NCI-H345 (cell line): ENCODE measurements at regions not wholly inside any gene's neighbourhood (a gene's known extent, or its start where the extent isn't known, plus 50 kb on each side); places are given as distances from the start of the nearest gene placed in this dataset.
A peak's percentile ranks its signal among the peaks of the same experiment; 100 is the strongest.

Experiments
- DNase-seq: peaks from one replicate; lab custom pipeline; 2025; lab: John Stamatoyannopoulos, UW

- no peak for DNase-seq
Measured at GRCh38 chr18:22673182-22673862, 255.6 kb upstream of the CTAGE1 start.

DNA sequence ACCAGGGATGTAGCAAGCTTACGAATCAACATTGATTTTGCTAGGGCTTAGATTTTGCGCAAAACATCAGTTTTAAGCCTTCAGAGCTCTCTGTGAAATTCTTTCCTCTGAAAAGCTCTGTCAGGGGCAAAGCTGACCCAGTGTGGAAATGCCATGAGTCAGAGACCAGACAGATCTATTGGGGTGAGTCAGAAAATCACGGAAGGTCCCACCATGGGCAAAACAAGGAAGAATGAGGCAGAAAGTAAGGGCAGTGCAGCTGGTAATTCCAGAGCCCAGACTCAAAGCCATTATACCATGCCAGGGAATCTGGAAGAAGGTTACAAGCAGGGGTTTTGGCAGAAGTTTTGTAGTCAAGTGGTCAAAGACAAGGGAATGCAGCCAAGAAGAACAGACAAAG lies 256.6 kb upstream of the CTAGE1 start:
- no peak for DNase-seq

GRCh38 chr18:22675006-22675405 lies 257.3 kb upstream of the CTAGE1 start:
- no peak for DNase-seq

- DNase-seq: no peak
Measured at GRCh38 chr18:22676423-22676822, 256.7 kb upstream of the RBBP8 start.

DNA sequence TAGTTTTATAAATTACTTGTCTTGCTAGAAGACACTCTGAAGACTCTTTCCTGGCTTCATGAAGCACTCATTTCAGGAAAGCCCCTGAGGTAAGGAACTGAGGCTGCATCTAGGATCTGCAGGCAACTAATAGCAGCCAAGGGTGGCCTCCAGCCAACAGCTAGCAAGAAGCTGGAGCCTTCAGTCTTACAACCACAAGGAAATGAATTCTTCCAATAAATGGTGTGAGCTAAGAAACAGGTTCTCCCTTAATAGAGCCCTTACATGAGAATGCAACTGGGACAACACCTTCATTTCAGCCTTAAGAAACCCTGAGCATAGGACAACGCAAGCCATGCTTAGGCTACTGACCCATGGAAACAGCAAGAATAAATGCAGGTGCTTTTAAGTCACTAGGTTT lies 254.6 kb upstream of the RBBP8 start:
- DNase-seq: no peak

- no peak for DNase-seq
Measured at GRCh38 chr18:22680944-22681343, 252.2 kb upstream of the RBBP8 start.

- DNase-seq: no peak
Measured at GRCh38 chr18:22681908-22682307, 251.2 kb upstream of the RBBP8 start.

DNA sequence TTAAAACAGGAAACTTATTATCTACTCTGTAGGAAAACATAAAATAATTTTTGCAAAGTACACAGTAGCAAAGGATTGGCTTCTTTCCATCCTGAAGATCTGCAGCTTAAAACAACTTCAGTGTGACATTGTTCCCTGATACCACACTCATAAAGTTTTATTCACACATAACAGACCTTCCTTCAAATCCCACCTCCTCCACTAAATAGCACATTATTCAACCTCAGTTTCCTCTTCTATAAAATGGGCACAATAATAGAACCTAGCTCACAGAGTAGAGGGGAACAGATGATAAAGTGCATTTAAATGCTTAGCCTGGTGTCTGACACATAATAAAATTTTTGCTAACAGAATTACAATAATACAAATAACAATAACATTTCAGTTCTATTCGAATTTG lies 250.4 kb upstream of the RBBP8 start:
- no peak for DNase-seq

GRCh38 chr18:22683196-22683676 lies 249.9 kb upstream of the RBBP8 start:
- peak; percentile 61 for DNase-seq

DNA sequence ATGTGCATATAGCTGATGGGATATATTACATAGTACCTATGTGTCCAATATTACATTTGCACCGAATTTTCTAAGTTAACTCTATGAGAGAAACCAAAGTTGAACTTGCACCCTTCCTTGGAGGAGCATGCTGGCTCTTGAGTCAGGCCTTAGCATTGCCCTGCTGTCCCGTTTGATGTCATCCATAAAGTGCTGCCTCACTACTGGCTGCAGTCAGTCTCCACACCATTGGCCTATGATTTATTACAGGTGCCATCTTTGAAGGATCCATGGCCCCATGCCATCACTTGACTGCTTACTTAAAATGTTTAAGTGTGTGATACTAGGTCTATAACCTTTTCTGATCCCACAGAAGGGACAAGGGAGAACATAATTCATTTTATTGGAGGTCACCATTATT lies 249.3 kb upstream of the RBBP8 start:
- DNase-seq: no peak

GRCh38 chr18:22684268-22684667 lies 248.9 kb upstream of the RBBP8 start:
- no peak for DNase-seq

GRCh38 chr18:22685788-22686187 lies 247.3 kb upstream of the RBBP8 start:
- no peak for DNase-seq

DNA sequence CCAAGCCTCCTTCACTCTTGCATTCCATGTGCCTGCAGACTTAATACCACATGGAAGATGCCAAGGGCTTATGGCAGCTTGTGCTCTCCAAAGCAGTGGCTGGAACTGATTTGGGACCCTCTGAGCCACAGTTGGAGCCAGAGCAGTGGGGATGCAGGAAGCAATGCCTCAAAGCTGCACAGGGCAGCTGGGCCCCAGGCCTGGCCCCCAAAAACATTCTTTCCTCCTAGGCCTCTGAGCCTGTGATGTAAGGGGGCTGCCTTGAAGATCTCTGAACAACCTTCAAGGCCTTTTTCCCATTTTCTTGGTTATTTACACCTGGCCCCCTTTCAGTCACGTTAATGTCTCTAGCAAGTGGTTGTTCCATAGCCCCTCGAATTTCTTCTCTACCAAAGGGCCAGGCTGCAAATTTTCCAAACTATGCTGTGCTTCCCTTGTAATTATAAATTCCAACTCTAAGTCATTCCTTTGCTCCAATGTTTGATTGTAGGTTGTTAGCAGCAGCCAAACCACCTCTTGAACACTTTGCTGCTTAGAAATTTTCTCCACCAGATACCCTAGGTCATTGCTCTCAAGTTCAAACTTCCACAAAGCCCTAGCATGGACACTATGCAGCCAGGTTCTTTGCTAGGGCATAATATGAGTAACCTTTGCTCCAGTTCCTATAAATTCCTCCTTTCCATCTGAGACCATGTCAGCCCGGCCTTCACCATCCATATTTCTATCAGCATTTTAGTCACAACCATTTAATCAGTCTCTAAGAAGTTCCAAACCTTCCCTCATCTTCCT lies 245.0 kb upstream of the RBBP8 start:
- no peak for DNase-seq

GRCh38 chr18:22688877-22689496 lies 244.1 kb upstream of the RBBP8 start:
- no peak for DNase-seq

- DNase-seq: no peak
Measured at GRCh38 chr18:22689712-22690111, 243.4 kb upstream of the RBBP8 start.

- DNase-seq: no peak
Measured at GRCh38 chr18:22690556-22690955, 242.6 kb upstream of the RBBP8 start.

GRCh38 chr18:22691946-22692710 lies 241.0 kb upstream of the RBBP8 start:
- no peak for DNase-seq

- no peak for DNase-seq
Measured at GRCh38 chr18:22694954-22695353, 238.2 kb upstream of the RBBP8 start.

DNA sequence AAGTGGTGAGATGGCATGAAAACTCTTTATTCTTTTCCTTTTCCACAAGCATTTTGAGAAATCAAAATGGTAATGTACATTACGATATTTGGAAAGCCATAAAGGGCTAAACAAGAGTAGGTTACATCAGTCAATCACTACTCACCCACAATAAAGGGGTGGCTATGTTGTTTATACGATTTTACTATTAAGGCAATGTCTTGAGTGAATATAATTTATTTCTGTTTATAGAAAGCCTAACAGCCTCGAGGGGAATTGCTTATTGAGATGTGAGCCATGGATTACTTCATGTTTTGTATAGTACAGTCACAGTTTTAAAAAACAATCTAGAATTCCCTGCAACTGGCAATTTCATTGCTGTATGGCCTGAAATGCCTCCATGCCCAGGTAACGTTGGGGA lies 237.5 kb upstream of the RBBP8 start:
- DNase-seq: no peak

DNA sequence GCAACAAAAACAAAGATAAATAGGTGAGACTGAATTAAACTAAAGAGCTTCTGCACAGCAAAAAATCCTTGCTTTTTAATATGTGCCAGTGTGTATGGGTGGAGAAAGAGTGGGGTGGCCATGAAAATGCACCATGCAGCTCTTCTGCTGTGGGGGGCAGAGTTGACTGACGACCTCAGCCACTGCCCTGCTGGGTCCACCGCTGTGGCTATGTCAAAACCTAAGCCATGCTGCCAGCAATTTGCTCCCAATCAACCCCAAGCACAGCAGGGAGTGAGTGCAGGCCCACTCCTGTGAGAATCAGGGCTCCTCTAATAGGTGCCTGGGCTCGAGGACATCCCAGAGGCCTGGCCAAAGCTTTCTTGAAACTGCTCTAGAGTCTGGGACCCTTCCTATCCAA lies 235.6 kb upstream of the RBBP8 start:
- DNase-seq: no peak

GRCh38 chr18:22698711-22699110 lies 234.4 kb upstream of the RBBP8 start:
- no peak for DNase-seq

DNA sequence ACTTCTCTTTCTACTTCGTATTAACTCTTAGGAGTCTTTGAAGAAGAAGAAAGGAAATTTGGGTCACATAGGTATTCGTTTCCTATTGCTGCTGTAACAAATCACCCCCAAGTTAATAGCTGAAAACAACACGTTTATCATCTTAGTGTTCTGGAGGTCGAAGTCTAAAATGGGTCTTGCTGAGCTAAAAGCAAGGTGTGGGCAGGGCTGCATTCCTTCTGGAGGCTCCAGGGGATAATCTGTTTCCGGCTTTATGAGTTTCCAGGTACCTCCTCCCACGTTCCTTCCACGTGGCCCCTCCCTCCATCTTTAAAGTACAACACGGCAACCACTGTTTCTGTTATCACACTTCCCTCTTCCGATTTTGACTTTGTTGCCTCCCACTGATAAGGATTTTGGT lies 233.5 kb upstream of the RBBP8 start:
- DNase-seq: no peak
